COLO829 (cell line): ENCODE measurements at regions not wholly inside any gene's neighbourhood (a gene's known extent, or its start where the extent isn't known, plus 50 kb on each side); places are given as distances from the start of the nearest gene placed in this dataset.
"Not testable (repeated sequence)": the region's sequence is repeated elsewhere in the genome, so short reads cannot be mapped to it uniquely, and the experiment has no call there.

Experiments
- DNase-seq: peaks from one replicate; pipeline ENCODE4 v3.0.0; 2012; ENCODE audit warnings: low spot score

DNA sequence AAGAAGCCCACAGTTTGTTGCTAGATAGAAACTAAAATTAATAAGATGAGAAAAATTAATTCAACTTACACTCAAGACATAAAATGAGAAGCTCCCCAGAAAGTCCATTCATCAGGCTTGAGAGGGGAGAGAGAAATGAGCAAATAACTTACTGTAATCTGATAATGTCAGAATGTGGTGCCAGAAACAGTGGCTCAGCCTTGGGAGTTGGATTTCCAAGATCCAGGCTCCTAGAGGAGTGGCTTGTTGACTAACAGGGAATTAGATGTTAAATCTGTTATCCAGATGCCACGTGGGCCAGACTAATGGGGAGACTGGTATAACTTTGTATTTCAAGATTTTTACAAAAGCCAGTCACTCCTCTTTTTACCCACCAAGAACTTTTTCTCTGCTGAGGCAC, 458.2 kb downstream of the GADD45G start:
- no peak for DNase-seq

- DNase-seq: no peak
These were observed 459.4 kb downstream of the GADD45G start for GRCh38 chr9:90064248-90064647.

- DNase-seq: no peak
These were observed 460.2 kb downstream of the GADD45G start for GRCh38 chr9:90064971-90065370.

DNA sequence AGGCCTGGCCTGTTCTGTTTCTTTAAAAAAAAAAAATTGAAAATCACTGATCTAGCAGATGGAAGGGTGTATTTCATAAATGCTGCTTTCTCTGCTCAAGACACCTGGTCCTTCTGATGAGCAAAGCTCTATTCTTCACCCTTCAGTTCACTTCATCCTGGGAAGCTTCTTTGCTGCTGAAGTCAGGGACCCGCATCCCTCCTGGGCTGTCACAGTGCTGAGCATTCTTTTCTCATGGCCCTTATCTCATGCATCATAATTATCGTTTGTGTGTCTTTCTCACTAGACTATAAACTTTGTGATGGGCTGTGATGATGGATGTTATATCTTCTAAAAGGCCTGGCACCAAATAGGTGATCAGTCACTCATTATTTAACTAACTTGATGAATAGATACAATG, 461.0 kb downstream of the GADD45G start:
- no peak for DNase-seq

- no peak for DNase-seq
These were observed 464.3 kb downstream of the GADD45G start for GRCh38 chr9:90069085-90069484.

DNA sequence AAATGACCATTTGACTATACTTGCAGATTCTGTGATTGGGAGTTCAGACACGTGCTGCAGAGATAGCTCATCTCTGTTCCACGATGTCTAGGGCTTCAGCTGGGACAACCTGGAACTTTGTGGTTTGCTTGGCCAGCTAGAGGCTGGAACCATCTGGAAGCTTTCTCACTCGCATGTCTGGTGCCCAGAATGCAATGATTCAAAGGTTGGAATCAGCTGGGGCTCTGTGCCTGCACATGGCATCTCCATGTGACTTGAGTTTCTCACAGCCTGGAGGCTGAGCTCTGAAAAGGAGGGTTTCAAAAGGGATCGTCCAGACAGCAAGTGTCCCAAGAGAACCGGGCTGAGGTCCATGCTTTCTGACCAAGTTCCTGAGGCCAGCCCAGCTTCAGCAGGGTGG, 465.2 kb downstream of the GADD45G start:
- no peak for DNase-seq

DNA sequence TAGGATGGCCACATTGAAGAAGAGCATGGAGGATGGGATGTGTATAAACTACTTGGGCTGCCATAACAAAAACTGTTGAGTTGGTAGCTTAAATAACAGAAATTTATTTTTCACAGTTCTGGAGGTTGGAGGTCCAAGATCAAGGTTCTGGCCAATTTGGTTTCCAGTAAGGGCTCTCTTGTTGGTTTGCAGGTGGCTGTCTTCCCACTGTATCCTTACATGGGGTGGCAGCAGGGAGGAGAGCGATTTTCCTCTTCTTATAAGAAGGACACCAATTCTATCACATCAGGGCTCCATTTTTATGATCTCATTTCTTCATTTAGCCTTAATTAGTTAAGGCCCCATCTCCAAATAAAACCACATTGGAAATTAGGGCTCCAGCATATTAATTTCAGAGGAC, 465.7 kb downstream of the GADD45G start:
- no peak for DNase-seq

DNA sequence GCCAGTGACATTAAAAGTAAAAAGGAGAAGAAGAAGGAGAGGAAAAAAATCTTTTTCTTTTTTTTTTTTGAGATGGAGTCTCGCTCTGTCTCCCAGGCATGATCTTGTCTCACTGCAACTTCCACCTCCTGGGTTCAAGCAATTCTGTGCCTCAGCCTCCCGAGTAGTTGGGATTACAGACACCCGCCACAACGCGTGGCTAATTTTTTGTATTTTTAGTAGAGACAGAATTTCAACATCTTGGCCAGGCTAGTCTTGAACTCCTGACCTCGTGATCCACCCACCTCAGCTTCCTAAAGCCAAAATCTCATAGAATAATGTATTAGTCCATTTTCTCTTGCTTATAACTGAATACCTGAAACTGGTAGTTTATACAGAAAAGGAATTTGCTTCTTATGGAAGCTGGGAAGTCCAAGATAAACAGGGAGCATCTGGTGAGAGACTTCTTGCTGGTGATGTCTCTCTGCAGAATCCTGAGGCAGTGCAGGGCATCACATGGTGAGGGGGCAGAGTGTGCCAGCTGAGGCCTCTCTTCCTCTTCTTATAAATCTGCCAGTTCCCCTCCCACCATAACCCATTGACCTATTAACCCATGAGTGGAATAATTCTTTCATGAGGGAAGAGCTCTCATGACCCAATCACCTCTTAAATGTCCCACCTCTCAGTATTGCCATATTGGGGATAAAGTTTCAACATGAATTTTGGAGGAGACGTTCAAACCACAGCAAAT, 466.3 kb downstream of the GADD45G start:
- DNase-seq: no peak

GRCh38 chr9:90073186-90073945, 468.6 kb downstream of the GADD45G start:
- no peak for DNase-seq

DNA sequence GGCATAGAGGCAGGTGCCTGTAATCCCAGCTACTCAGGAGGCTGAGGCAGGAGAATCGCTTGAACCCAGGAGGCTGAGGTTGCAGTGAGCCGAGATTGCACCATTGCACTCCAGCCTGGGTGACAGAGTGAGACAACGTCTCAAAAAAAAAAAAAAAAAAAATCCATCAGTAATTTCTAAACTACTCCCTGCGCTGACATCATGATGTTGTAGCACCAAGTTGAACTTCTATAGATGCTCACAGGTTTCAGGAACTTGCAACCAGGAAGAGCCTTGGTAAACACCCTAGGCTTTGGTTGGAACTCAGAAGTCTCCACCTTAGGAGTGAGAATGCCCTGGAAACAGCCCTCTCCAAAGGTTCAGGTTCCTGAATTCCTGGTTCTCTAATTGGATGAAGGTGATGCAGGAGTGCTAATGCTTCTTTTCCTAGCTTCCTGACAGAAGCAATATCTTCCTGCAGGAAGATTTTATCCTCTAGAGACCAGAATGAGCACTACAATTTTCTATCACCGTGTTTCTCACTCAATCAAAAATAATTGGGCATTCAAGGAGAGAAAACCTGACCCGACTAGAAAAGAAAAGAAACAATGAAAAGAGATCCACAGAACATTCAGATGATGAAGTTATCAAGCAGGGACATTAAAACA, 469.6 kb downstream of the GADD45G start:
- no peak for DNase-seq

DNA sequence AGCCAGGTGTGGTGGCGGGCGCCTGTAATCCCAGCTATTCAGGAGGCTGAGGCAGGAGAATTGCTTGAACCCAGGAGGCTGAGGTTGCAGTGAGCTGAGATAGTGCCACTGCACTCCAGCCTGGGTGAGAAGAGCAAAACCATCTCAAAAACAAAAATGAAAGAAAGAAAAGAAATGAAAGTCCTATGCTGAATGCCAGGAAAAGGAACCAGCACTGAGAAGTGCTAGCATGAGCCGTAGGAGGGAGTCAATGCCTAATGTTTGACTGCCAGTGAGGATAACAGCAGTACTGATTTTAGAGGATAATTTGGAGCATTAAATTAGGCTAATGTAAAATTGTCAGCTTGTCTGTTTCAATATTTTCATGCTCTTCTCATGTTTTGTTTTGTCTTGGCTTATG, 472.8 kb downstream of the GADD45G start:
- not testable (repeated sequence) for DNase-seq

GRCh38 chr9:90078988-90079421, 474.2 kb downstream of the GADD45G start:
- DNase-seq: no peak

GRCh38 chr9:90085633-90086032, 480.8 kb downstream of the GADD45G start:
- DNase-seq: no peak

- DNase-seq: no peak
These were observed 481.3 kb downstream of the GADD45G start for GRCh38 chr9:90086101-90086511.

- DNase-seq: no peak
These were observed 483.6 kb downstream of the GADD45G start for GRCh38 chr9:90088434-90088833.

DNA sequence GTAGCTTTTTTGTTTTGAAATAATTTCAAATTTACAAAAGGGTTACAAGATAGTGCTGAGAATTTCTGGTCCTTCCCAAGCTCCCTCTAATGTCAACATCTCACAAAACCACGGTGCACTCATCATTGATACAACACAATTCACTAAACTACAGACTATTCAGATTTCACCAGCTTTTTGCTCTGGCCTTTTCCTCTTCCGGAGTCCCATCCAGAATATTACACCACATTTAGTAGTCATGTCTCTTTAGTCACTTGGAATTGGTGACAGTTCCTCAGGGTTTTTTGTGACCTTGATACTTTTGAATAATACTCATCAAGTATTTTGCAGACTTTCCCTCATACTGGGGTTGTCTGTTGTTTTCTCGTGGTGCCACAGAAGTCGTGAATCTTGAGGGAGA, 484.0 kb downstream of the GADD45G start:
- DNase-seq: no peak

- no peak for DNase-seq
These were observed 486.2 kb downstream of the GADD45G start for GRCh38 chr9:90090997-90091396.

DNA sequence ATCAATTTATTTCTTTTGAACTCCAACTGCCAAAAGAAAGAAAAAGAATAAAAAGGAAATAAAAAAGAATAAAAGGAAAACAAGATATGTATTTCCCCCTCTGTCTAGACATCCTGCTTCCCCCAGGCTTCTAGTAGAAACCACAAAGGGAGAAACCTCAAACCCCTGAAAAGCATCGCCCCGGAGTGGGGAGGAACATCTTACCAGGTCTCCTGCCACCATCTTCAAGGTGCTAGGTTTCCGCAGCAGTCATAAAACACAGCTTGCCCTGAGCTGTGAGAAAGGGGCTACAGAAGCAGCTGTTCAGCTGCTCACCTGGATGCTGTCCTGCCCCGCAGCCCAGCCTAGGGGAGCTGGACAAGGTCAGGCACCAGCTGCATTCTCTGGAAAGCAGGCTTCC, 487.7 kb downstream of the GADD45G start:
- DNase-seq: no peak

- no peak for DNase-seq
These were observed 490.9 kb downstream of the GADD45G start for GRCh38 chr9:90095682-90096081.

DNA sequence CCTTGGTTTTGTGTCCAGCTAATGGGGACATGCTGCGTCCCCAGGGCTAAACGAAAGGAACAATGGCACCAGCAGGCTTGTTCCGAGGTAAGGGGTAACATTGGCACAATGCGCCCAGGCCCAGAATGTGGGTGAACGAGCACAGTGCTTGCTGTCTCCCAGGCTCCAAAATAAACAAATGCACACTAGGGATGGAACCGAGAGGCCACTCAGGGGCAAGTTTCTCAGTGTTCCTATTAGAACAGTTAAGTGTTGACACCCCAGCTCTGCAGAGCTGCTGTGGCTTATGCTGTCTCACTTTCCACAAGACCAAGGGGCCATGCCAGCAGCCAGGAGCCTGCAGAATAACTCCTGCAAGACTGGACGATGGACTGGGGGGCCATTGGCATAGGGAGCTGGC, 492.4 kb downstream of the GADD45G start:
- no peak for DNase-seq

DNA sequence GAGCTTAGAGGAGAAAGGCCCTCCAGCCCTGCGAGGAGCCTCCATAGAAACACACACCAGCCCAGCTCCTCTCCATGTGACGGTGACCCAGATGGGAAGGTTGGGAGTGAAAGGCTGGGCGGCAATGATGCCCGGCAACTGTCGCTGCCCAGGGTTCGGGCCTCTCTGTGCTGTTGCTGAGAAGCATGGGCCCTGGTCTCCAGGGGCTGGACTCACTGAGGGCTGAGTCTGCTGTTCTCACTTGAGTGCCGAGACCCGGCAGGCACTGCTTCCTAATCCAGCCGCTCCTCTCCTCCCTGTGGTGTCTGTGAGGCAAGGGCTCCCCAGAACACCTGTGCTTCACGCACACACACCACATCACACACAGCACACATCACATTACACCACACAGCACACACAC, 493.6 kb downstream of the GADD45G start:
- DNase-seq: no peak

DNA sequence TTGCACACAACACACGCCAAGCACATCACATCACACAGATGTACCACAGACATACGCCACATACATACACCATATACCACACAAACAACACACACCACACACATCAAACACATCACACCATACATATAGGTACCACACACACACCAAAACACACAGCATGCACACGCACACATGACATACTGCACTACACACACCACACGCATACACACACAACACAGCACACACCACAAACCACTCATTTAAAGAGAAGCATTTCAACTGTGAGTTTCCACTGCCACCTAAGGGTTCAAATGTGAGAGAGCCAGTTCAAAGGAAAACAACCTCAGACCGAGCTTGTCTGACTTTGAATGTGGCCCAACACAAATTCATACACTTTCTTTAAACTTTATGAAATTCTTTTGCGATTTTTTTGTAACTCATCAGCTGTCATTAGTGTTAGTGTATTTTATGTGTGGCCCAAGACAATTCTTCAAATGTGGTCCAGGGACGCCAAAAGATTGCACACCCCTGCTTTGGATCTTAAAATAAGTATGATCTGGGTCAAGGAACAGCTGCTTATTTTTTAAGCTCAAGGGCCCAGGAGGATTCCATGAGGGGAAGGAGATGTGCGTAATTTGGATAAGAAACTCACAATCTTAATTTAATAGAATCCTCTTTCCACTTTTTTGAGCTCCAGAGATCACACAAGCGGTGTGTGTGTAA, 494.6 kb downstream of the GADD45G start:
- DNase-seq: no peak

DNA sequence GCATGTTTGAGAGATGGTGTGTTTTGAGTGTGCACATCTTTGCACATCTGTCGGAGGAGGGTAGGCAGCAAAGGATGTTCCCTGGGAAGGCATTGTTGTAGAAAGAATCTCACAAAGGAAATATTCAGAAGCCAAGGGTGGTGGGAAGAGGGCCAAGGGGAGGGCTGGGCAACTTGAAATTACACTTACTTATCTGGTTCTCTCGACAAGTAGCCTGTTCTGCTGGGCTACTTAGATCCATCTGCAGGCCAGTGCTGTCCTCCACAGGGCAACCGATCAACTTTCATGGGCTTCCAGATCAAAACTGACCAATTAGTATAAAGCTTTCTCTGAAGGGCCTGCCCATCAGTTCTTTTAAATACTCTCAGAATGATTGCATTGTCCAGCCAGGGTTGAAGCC, 495.2 kb downstream of the GADD45G start:
- no peak for DNase-seq
